DND-41 (cell line): ENCODE measurements at regions not wholly inside any gene's neighbourhood (a gene's known extent, or its start where the extent isn't known, plus 50 kb on each side); places are given as distances from the start of the nearest gene placed in this dataset.

ENCODE experiments used
- EZH2 ChIP-seq: IDR thresholded peaks from 3 replicates; pipeline ENCODE4 v1.6.1; 2012; ENCODE audit warnings: borderline replicate concordance, low read depth, mild to moderate bottlenecking, moderate library complexity, low read length, inconsistent platforms; ENCODE audit not compliant: severe bottlenecking
- TF ChIP-seq, protein P1 (sequence below): IDR thresholded peaks from 2 replicates; pipeline ENCODE4 v1.5.1; 2012; ENCODE audit warnings: borderline replicate concordance, low read length, moderate library complexity, mild to moderate bottlenecking; ENCODE audit not compliant: poor library complexity, severe bottlenecking; ENCODE audit errors: extremely low read depth

DNA sequence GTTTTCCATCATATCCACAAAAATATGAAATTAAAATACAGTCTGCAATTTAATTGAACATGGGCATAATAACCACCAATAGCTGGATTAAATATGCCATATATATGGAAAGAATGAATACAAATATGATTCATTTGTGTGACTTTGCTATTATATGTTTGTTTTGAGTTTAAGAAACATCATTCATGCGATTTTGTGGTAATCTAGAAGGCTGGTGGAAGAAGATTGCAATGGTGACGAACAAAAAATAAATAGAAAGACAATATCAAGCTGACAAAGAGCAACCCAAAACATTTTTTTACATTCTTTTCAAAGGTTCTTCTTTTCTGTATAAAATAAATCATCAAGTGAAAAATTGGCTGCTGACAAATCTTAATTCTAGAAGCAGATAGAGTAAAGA lies 610.0 kb downstream of the MAT2B start:
- TF ChIP-seq, protein P1, sequence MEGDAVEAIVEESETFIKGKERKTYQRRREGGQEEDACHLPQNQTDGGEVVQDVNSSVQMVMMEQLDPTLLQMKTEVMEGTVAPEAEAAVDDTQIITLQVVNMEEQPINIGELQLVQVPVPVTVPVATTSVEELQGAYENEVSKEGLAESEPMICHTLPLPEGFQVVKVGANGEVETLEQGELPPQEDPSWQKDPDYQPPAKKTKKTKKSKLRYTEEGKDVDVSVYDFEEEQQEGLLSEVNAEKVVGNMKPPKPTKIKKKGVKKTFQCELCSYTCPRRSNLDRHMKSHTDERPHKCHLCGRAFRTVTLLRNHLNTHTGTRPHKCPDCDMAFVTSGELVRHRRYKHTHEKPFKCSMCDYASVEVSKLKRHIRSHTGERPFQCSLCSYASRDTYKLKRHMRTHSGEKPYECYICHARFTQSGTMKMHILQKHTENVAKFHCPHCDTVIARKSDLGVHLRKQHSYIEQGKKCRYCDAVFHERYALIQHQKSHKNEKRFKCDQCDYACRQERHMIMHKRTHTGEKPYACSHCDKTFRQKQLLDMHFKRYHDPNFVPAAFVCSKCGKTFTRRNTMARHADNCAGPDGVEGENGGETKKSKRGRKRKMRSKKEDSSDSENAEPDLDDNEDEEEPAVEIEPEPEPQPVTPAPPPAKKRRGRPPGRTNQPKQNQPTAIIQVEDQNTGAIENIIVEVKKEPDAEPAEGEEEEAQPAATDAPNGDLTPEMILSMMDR: no peak
- no peak for TF ChIP-seq EZH2
